ENCODE measurements at regions not wholly inside any gene's neighbourhood (a gene's known extent, or its start where the extent isn't known, plus 50 kb on each side); places are given as distances from the start of the nearest gene placed in this dataset.
A peak's percentile ranks its signal among the peaks of the same experiment; 100 is the strongest.

GRCh38 chr2:147231607-147232006 lies 613.2 kb upstream of the ACVR2A start:
- H3K27ac Mint-ChIP-seq: no peak overlapping the region
- H3K27me3 Mint-ChIP-seq (ENCODE audit: low read depth): no peaks in the 10 kb centered on the region
- TF ChIP-seq CTCF (IDR thresholded peaks at IDR 0.05; ENCODE audit: unreplicated experiment): no peak
- peaks cover 6% of the 10 kb centered on the region for H3K9me3 Mint-ChIP-seq
- no peak overlapping the region for H3K4me3 Mint-ChIP-seq
- no peaks in the 10 kb centered on the region for H3K36me3 Mint-ChIP-seq
- peaks cover 16% of the 10 kb centered on the region for H3K4me1 Mint-ChIP-seq
- no peak for DNase-seq (ENCODE audit: low spot score in 2 of 2, unreplicated experiment in 2 of 2)

- peaks cover 6% of the 10 kb centered on the region for H3K9me3 Mint-ChIP-seq
- H3K4me3 Mint-ChIP-seq: no peak overlapping the region
- no peaks in the 10 kb centered on the region for H3K36me3 Mint-ChIP-seq
- H3K27me3 Mint-ChIP-seq (ENCODE audit: low read depth): no peaks in the 10 kb centered on the region
- H3K4me1 Mint-ChIP-seq: peaks cover 17% of the 10 kb centered on the region
- TF ChIP-seq CTCF (IDR thresholded peaks at IDR 0.05; ENCODE audit: unreplicated experiment): no peak
- H3K27ac Mint-ChIP-seq: no peak overlapping the region
- DNase-seq (ENCODE audit: low spot score in 2 of 2, unreplicated experiment in 2 of 2): no peak
Measured at GRCh38 chr2:147231081-147231480, 613.7 kb upstream of the ACVR2A start.

GRCh38 chr2:147227313-147227712 lies 617.5 kb upstream of the ACVR2A start:
- no peak for TF ChIP-seq CTCF (IDR thresholded peaks at IDR 0.05; ENCODE audit: unreplicated experiment)
- H3K27ac Mint-ChIP-seq: peak overlapping the region; percentile 21
- peaks cover 6% of the 10 kb centered on the region for H3K9me3 Mint-ChIP-seq
- H3K4me1 Mint-ChIP-seq: peaks cover 18% of the 10 kb centered on the region
- DNase-seq (ENCODE audit: low spot score in 2 of 2, unreplicated experiment in 2 of 2): no peak
- no peak overlapping the region for H3K4me3 Mint-ChIP-seq
- no peaks in the 10 kb centered on the region for H3K27me3 Mint-ChIP-seq (ENCODE audit: low read depth)
- no peaks in the 10 kb centered on the region for H3K36me3 Mint-ChIP-seq

GRCh38 chr2:147224070-147224469 lies 620.8 kb upstream of the ACVR2A start:
- no peak for TF ChIP-seq CTCF (IDR thresholded peaks at IDR 0.05; ENCODE audit: unreplicated experiment)
- H3K4me1 Mint-ChIP-seq: peaks cover 18% of the 10 kb centered on the region
- no peak overlapping the region for H3K27ac Mint-ChIP-seq
- no peak for DNase-seq (ENCODE audit: low spot score in 2 of 2, unreplicated experiment in 2 of 2)
- peaks cover 14% of the 10 kb centered on the region for H3K9me3 Mint-ChIP-seq
- H3K4me3 Mint-ChIP-seq: no peak overlapping the region
- H3K27me3 Mint-ChIP-seq (ENCODE audit: low read depth): no peaks in the 10 kb centered on the region
- peaks cover 3% of the 10 kb centered on the region for H3K36me3 Mint-ChIP-seq

GRCh38 chr2:147223553-147224060 lies 621.2 kb upstream of the ACVR2A start:
- Mint-ChIP-seq H3K27ac (no peak overlapping the region), H3K4me1 (peaks cover 18% of the 10 kb centered on the region), H3K36me3 (peaks cover 6% of the 10 kb centered on the region), H3K4me3 (no peak overlapping the region), H3K9me3 (peaks cover 18% of the 10 kb centered on the region), H3K27me3 (ENCODE audit: low read depth) (no peaks in the 10 kb centered on the region)
- DNase-seq (ENCODE audit: low spot score in 2 of 2, unreplicated experiment in 2 of 2): no peak
- no peak for TF ChIP-seq CTCF (IDR thresholded peaks at IDR 0.05; ENCODE audit: unreplicated experiment)

GRCh38 chr2:147223119-147223518 lies 621.7 kb upstream of the ACVR2A start:
- Mint-ChIP-seq H3K4me3 (no peak overlapping the region), H3K27me3 (ENCODE audit: low read depth) (no peaks in the 10 kb centered on the region), H3K9me3 (peaks cover 19% of the 10 kb centered on the region), H3K4me1 (peaks cover 15% of the 10 kb centered on the region), H3K36me3 (peaks cover 6% of the 10 kb centered on the region), H3K27ac (no peak overlapping the region)
- no peak for TF ChIP-seq CTCF (IDR thresholded peaks at IDR 0.05; ENCODE audit: unreplicated experiment)
- DNase-seq (ENCODE audit: low spot score in 2 of 2, unreplicated experiment in 2 of 2): no peak

All from mesothelial cell of epicardium (in vitro differentiated cells).